ENCODE measurements at regions not wholly inside any gene's neighbourhood (a gene's known extent, or its start where the extent isn't known, plus 50 kb on each side); places are given as distances from the start of the nearest gene placed in this dataset.

GRCh38 chr10:129102906-129103693 lies 363.9 kb upstream of the MGMT start:
- H3K27ac Mint-ChIP-seq = no peak overlapping the region
- H3K4me1 Mint-ChIP-seq = peaks cover 24% of the 10 kb centered on the region
- no peaks in the 10 kb centered on the region for H3K27me3 Mint-ChIP-seq
- ChIA-PET POLR2A (no interaction called here), CTCF (interaction anchor here (0.7 kb wide), 1 partner anchor 8 kb away, joined by 3 read pairs; no protein-coding TSS in a partner anchor)
- no peaks in the 10 kb centered on the region for H3K9me3 Mint-ChIP-seq (ENCODE audit: low read depth)
- intact Hi-C loops (cut with DNase I, micrococcal nuclease) = no loop called here
- H3K36me3 Mint-ChIP-seq (ENCODE audit: low read depth) = no peaks in the 10 kb centered on the region
- H3K4me3 Mint-ChIP-seq = no peak overlapping the region
- no peak for ATAC-seq
- no peak for DNase-seq

DNA sequence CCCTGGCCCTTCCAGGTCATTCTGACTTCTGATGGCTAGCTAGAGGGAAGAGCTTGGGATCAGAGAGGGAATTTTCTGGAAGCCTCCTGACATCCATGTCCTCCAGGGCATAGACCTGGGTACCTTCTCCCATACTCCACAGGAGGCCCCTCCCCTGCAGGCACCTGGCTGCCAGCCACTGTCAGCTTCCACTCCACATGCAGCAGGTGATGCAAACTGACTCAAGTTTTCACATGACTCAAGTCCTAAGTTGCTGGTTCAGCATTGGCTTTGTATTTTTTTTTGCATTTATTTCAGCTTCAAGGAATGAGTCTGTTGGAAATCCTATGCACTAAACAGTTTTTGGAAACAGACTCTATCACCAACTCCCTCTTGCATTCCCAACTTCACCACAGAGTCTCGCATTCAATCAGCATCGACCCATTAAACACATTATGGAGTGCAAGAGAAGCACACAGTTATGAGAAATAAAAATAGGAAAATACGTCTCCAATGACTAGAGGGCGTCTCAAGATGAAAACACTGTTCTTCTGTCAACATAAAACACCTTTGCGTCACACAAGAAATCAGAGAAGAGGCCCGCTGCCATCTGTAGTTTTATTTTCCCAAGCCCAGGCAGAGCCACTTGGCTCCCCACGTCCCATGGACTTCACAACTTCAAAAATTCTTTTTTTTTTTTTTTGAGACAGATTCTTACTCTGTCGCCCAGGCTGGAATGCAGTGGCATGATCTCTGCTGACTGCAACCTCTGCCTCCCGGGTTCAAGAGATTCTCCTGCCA lies 362.6 kb upstream of the MGMT start:
- intact Hi-C loops (cut with DNase I, micrococcal nuclease) = no loop called here
- DNase-seq (peak; percentile 11), ATAC-seq (no peak)
- H3K27ac Mint-ChIP-seq = no peak overlapping the region
- H3K4me3 Mint-ChIP-seq = no peak overlapping the region
- H3K36me3 Mint-ChIP-seq (ENCODE audit: low read depth) = no peaks in the 10 kb centered on the region
- CTCF ChIA-PET = no interaction called here
- no peaks in the 10 kb centered on the region for H3K9me3 Mint-ChIP-seq (ENCODE audit: low read depth)
- POLR2A ChIA-PET = no interaction called here
- peaks cover 24% of the 10 kb centered on the region for H3K4me1 Mint-ChIP-seq
- H3K27me3 Mint-ChIP-seq = no peaks in the 10 kb centered on the region

- no peaks in the 10 kb centered on the region for H3K36me3 Mint-ChIP-seq (ENCODE audit: low read depth)
- intact Hi-C loops (cut with DNase I, micrococcal nuclease) = no loop called here
- CTCF ChIA-PET = no interaction called here
- H3K4me3 Mint-ChIP-seq = no peak overlapping the region
- ATAC-seq (no peak), DNase-seq (no peak)
- no peaks in the 10 kb centered on the region for H3K27me3 Mint-ChIP-seq
- H3K9me3 Mint-ChIP-seq (ENCODE audit: low read depth) = no peaks in the 10 kb centered on the region
- H3K4me1 Mint-ChIP-seq = peaks cover 24% of the 10 kb centered on the region
- POLR2A ChIA-PET = no interaction called here
- H3K27ac Mint-ChIP-seq = no peak overlapping the region
Observed at GRCh38 chr10:129105266-129105665, 361.8 kb upstream of the MGMT start.

DNA sequence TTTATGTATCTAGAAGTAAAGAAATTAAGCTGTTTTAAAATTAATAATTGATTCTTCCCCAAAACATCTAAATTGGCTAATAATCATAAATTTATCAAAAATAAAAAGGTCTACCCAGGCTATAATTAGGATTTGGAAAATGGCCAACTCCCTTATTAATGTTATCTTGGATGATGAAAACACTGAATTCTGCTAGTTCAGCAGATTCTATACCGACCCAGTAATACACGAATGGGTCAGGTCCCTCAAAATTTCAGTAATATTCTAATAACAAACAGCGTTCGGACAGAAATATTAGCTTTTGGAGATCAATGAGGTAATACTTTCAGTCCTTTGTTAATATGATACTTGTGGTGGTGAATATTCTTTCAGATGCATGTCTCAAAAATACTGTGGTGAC lies 360.7 kb upstream of the MGMT start:
- no peaks in the 10 kb centered on the region for H3K36me3 Mint-ChIP-seq (ENCODE audit: low read depth)
- H3K27me3 Mint-ChIP-seq = no peaks in the 10 kb centered on the region
- H3K4me3 Mint-ChIP-seq = no peak overlapping the region
- peaks cover 20% of the 10 kb centered on the region for H3K4me1 Mint-ChIP-seq
- no peak overlapping the region for H3K27ac Mint-ChIP-seq
- ATAC-seq = no peak
- CTCF ChIA-PET = no interaction called here
- H3K9me3 Mint-ChIP-seq (ENCODE audit: low read depth) = no peaks in the 10 kb centered on the region
- no peak for DNase-seq
- POLR2A ChIA-PET = no interaction called here
- intact Hi-C loops (cut with DNase I, micrococcal nuclease) = no loop called here

DNA sequence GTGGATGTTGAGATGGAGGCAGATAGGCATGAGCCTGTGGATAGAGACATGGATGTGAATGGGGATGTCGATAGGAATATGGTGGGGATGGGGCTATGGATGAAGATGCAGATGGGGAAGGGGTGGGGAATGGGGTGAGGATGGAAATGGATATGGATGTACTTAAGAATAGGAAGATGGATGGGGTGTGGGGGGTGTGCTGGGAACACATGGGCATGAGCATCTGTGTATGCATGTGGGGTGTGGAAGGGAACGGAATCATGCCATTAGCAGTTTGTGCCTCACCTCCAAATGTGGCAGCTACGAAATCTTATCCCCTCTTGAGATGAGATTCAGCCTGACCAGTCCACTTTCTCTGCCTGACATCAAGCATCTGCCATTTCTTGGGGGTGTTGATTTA lies 359.5 kb upstream of the MGMT start:
- ChIA-PET CTCF (interaction anchor here (0.6 kb wide), 1 partner anchor 98 kb away, joined by 3 read pairs; no protein-coding TSS in a partner anchor), POLR2A (no interaction called here)
- no peaks in the 10 kb centered on the region for H3K27me3 Mint-ChIP-seq
- no peaks in the 10 kb centered on the region for H3K36me3 Mint-ChIP-seq (ENCODE audit: low read depth)
- DNase-seq = no peak
- no peak overlapping the region for H3K27ac Mint-ChIP-seq
- peaks cover 11% of the 10 kb centered on the region for H3K4me1 Mint-ChIP-seq
- intact Hi-C loops (cut with DNase I, micrococcal nuclease) = no loop called here
- ATAC-seq = no peak
- H3K9me3 Mint-ChIP-seq (ENCODE audit: low read depth) = no peaks in the 10 kb centered on the region
- no peak overlapping the region for H3K4me3 Mint-ChIP-seq

DNA sequence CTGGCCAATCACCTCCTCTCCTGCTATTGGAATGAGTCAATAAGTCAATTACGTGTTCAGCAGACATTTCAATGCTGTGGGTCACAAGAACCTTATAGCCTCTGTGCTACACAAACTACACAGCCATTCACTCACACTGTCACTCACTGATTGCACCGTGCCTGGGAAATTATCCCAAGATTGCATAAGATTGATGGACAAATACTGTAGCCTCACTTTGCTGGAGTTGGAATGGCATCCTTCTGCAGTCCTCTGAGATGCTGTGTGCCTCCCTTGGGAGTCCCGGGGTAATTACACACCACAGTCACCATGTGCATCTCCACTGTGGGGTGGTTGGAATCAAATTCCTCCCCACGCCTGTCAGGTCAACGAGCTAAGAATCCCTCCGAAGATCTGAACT lies 358.7 kb upstream of the MGMT start:
- ChIA-PET CTCF (no interaction called here), POLR2A (no interaction called here)

GRCh38 chr10:129108994-129109393 lies 358.0 kb upstream of the MGMT start:
- Mint-ChIP-seq H3K9me3 (ENCODE audit: low read depth) (no peaks in the 10 kb centered on the region), H3K27me3 (no peaks in the 10 kb centered on the region), H3K36me3 (ENCODE audit: low read depth) (no peaks in the 10 kb centered on the region), H3K27ac (no peak overlapping the region), H3K4me1 (peaks cover 9% of the 10 kb centered on the region), H3K4me3 (no peak overlapping the region)
- no peak for DNase-seq
- CTCF ChIA-PET = interaction anchor here (0.6 kb wide), 1 partner anchor 824 kb away, joined by 3 read pairs; no protein-coding TSS in a partner anchor
- intact Hi-C loops (cut with DNase I, micrococcal nuclease) = no loop called here
- ATAC-seq = no peak
- POLR2A ChIA-PET = no interaction called here

More for the DNA sequence above, 358.7 kb upstream of the MGMT start:
- H3K4me3 Mint-ChIP-seq = no peak overlapping the region
- intact Hi-C loops (cut with DNase I, micrococcal nuclease) = no loop called here
- no peak overlapping the region for H3K27ac Mint-ChIP-seq
- ATAC-seq = no peak
- no peaks in the 10 kb centered on the region for H3K9me3 Mint-ChIP-seq (ENCODE audit: low read depth)
- no peaks in the 10 kb centered on the region for H3K27me3 Mint-ChIP-seq
- no peaks in the 10 kb centered on the region for H3K36me3 Mint-ChIP-seq (ENCODE audit: low read depth)
- peaks cover 11% of the 10 kb centered on the region for H3K4me1 Mint-ChIP-seq
- no peak for DNase-seq

DNA sequence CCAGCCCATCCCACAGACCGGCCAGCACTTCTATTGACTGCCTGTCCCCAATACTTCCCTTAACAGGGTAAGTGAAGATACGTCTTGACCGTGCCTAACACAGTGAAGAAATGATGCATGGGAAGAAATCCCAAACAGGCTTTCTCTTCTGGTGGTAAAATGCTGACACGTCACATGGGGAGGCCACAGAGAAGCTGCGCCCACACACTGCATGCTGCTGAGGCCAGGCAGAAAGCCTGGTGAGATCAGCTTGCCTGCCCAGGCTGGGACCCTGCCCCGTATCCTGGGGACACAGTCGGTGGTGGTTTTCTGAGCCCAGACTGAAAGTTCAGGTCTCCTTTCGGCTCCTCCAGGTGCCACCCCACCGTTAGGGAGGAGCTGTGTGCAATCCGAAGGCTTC lies 356.3 kb upstream of the MGMT start:
- H3K27ac Mint-ChIP-seq = no peak overlapping the region
- CTCF ChIA-PET = no interaction called here
- no peak overlapping the region for H3K4me3 Mint-ChIP-seq
- intact Hi-C loops (cut with DNase I, micrococcal nuclease) = no loop called here
- no peaks in the 10 kb centered on the region for H3K9me3 Mint-ChIP-seq (ENCODE audit: low read depth)
- no peak for DNase-seq
- POLR2A ChIA-PET = no interaction called here
- no peak for ATAC-seq
- H3K36me3 Mint-ChIP-seq (ENCODE audit: low read depth) = no peaks in the 10 kb centered on the region
- H3K4me1 Mint-ChIP-seq = no peaks in the 10 kb centered on the region
- H3K27me3 Mint-ChIP-seq = peaks cover 2% of the 10 kb centered on the region

DNA sequence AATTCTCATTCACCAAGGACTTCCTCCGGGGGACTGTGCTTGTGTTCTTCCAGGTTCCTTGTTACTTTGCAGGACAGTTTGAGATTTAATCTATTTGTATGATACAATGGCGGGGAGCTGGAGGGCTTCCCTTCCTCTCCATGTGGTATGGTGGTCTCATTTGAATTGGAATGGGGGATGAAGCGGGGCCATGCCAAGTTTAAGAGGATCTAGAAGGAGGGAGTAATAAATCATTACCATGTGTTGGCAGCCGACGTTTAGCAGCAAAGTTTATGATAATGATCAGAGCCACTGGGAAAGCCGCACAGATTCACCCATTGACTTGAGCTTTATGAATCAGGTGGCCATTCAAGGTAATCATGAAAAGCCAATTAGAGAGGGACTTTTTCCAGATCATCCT lies 355.1 kb upstream of the MGMT start:
- CTCF ChIA-PET = interaction anchor here (0.6 kb wide), 1 partner anchor 173 kb away, joined by 4 read pairs; no protein-coding TSS in a partner anchor
- intact Hi-C loops (cut with DNase I, micrococcal nuclease) = no loop called here

GRCh38 chr10:129114588-129114987 lies 352.5 kb upstream of the MGMT start:
- H3K27ac Mint-ChIP-seq = no peak overlapping the region
- intact Hi-C loops (cut with DNase I, micrococcal nuclease) = no loop called here
- DNase-seq = no peak
- ATAC-seq = no peak
- no peak overlapping the region for H3K4me3 Mint-ChIP-seq
- no peaks in the 10 kb centered on the region for H3K9me3 Mint-ChIP-seq (ENCODE audit: low read depth)
- H3K4me1 Mint-ChIP-seq = no peaks in the 10 kb centered on the region
- peaks cover 2% of the 10 kb centered on the region for H3K27me3 Mint-ChIP-seq
- no peaks in the 10 kb centered on the region for H3K36me3 Mint-ChIP-seq (ENCODE audit: low read depth)
- ChIA-PET POLR2A (interaction anchor here (0.6 kb wide), 1 partner anchor 539 kb away, joined by 5 read pairs; no protein-coding TSS in a partner anchor), CTCF (interaction anchor here (0.6 kb wide), 1 partner anchor 22 kb away, joined by 3 read pairs; no protein-coding TSS in a partner anchor)

More for the DNA sequence above, 355.1 kb upstream of the MGMT start:
- H3K9me3 Mint-ChIP-seq (ENCODE audit: low read depth) = no peaks in the 10 kb centered on the region
- no peak overlapping the region for H3K4me3 Mint-ChIP-seq
- peaks cover 2% of the 10 kb centered on the region for H3K27me3 Mint-ChIP-seq
- POLR2A ChIA-PET = no interaction called here
- H3K27ac Mint-ChIP-seq = no peak overlapping the region
- no peaks in the 10 kb centered on the region for H3K36me3 Mint-ChIP-seq (ENCODE audit: low read depth)
- H3K4me1 Mint-ChIP-seq = no peaks in the 10 kb centered on the region
- DNase-seq (no peak), ATAC-seq (no peak)

- H3K4me1 Mint-ChIP-seq = peaks cover 4% of the 10 kb centered on the region
- intact Hi-C loops (cut with DNase I, micrococcal nuclease) = no loop called here
- no peak for ATAC-seq
- DNase-seq = no peak
- CTCF ChIA-PET = no interaction called here
- peaks cover 2% of the 10 kb centered on the region for H3K27me3 Mint-ChIP-seq
- no peaks in the 10 kb centered on the region for H3K9me3 Mint-ChIP-seq (ENCODE audit: low read depth)
- H3K27ac Mint-ChIP-seq = no peak overlapping the region
- no peaks in the 10 kb centered on the region for H3K36me3 Mint-ChIP-seq (ENCODE audit: low read depth)
- no peak overlapping the region for H3K4me3 Mint-ChIP-seq
- POLR2A ChIA-PET = no interaction called here
Observed at GRCh38 chr10:129116371-129116770, 350.7 kb upstream of the MGMT start.

DNA sequence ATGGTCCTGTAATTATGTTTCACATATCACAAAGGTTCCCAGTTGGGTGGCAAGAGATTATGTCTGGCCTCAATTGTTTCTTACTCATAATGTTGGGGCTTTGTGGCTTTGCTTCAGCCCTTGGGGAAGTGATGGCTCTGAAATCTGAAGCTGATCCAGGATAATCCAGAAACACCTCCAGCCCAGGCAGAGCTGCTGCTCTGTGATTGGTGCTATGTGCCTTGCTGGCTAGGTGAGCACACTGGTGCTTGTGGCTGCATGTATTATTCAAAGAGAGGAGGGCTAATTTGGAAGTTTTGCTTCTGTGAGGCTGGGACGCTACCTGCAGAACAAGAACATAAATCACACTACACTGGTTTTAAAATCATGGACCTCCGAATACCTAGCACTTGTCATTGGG lies 346.6 kb upstream of the MGMT start:
- POLR2A ChIA-PET = no interaction called here
- H3K4me3 Mint-ChIP-seq = no peak overlapping the region
- H3K27me3 Mint-ChIP-seq = no peaks in the 10 kb centered on the region
- no peaks in the 10 kb centered on the region for H3K36me3 Mint-ChIP-seq (ENCODE audit: low read depth)
- DNase-seq (no peak), ATAC-seq (no peak)
- H3K27ac Mint-ChIP-seq = no peak overlapping the region
- CTCF ChIA-PET = no interaction called here
- intact Hi-C loops (cut with DNase I, micrococcal nuclease) = no loop called here
- peaks cover 4% of the 10 kb centered on the region for H3K4me1 Mint-ChIP-seq
- H3K9me3 Mint-ChIP-seq (ENCODE audit: low read depth) = no peaks in the 10 kb centered on the region

Data from activated CD4-positive, alpha-beta T cell treated with anti-CD3 and anti-CD28 coated beads for 36 hours (primary cell).